ENCODE measurements at regions not wholly inside any gene's neighbourhood (a gene's known extent, or its start where the extent isn't known, plus 50 kb on each side); places are given as distances from the start of the nearest gene placed in this dataset.
"Not testable (repeated sequence)": the region's sequence is repeated elsewhere in the genome, so short reads cannot be mapped to it uniquely, and the experiment has no call there.

GRCh38 chr2:241985161-241985985 is 115.8 kb downstream of the RTP5 start:
- not testable (repeated sequence) for TF ChIP-seq POLR2A (IDR thresholded peaks at IDR 0.05; ENCODE audit: extremely low read depth, insufficient read length); CTCF (IDR thresholded peaks at IDR 0.05; ENCODE audit: low read depth, low read length); MAX (IDR thresholded peaks at IDR 0.05; ENCODE audit: low read depth, low read length)
